Endothelial cell of hepatic sinusoid (primary cell): ENCODE measurements at regions not wholly inside any gene's neighbourhood (a gene's known extent, or its start where the extent isn't known, plus 50 kb on each side); places are given as distances from the start of the nearest gene placed in this dataset.
"Not testable (repeated sequence)": the region's sequence is repeated elsewhere in the genome, so short reads cannot be mapped to it uniquely, and the experiment has no call there.

Experiments used
- in situ Hi-C: cut with HindIII; loops from 2 replicates; pipeline ENCODE4 v1.10.0; 2017; ENCODE audit warnings: low sequenced_read_pairs

GRCh38 chr11:82082976-82083375 is 650.7 kb downstream of the FAM181B start:
- in situ Hi-C loops, result no loop called here

GRCh38 chr11:82080160-82080559 is 653.5 kb downstream of the FAM181B start:
- in situ Hi-C loops, result no loop called here

GRCh38 chr11:82076126-82076525 is 657.5 kb downstream of the FAM181B start:
- in situ Hi-C loops, result no loop called here

GRCh38 chr11:82059505-82059904 is 674.2 kb downstream of the FAM181B start:
- in situ Hi-C loops, result no loop called here

GRCh38 chr11:82056450-82056849 is 677.2 kb downstream of the FAM181B start:
- in situ Hi-C loops, result no loop called here

GRCh38 chr11:82049199-82049598 is 684.5 kb downstream of the FAM181B start:
- in situ Hi-C loops, result no loop called here

GRCh38 chr11:82047200-82047599 is 686.5 kb downstream of the FAM181B start:
- in situ Hi-C loops, result no loop called here

- in situ Hi-C loops, result no loop called here
These were observed 686.9 kb downstream of the FAM181B start for GRCh38 chr11:82046778-82047177.

- in situ Hi-C loops, result no loop called here
These were observed 687.8 kb downstream of the FAM181B start for GRCh38 chr11:82045748-82046457.

GRCh38 chr11:82043316-82043715 is 690.3 kb downstream of the FAM181B start:
- in situ Hi-C loops, result no loop called here

- in situ Hi-C loops, result no loop called here
These were observed 691.9 kb downstream of the FAM181B start for GRCh38 chr11:82041764-82042163.

- in situ Hi-C loops, result no loop called here
These were observed 695.5 kb downstream of the FAM181B start for GRCh38 chr11:82038154-82038553.

GRCh38 chr11:82034527-82034926 is 699.1 kb downstream of the FAM181B start:
- in situ Hi-C loops, result no loop called here

GRCh38 chr11:82027335-82027734 is 706.3 kb downstream of the FAM181B start:
- in situ Hi-C loops, result not testable (repeated sequence)

- in situ Hi-C loops, result no loop called here
These were observed 708.9 kb downstream of the FAM181B start for GRCh38 chr11:82024760-82025159.

GRCh38 chr11:82012276-82012675 is 721.4 kb downstream of the FAM181B start:
- in situ Hi-C loops, result no loop called here

GRCh38 chr11:82009133-82009532 is 724.5 kb downstream of the FAM181B start:
- in situ Hi-C loops, result no loop called here

- in situ Hi-C loops, result no loop called here
These were observed 726.1 kb downstream of the FAM181B start for GRCh38 chr11:82007521-82007920.

- in situ Hi-C loops, result no loop called here
These were observed 729.0 kb downstream of the FAM181B start for GRCh38 chr11:82004537-82005213.

- in situ Hi-C loops, result no loop called here
These were observed 729.8 kb downstream of the FAM181B start for GRCh38 chr11:82003671-82004515.

GRCh38 chr11:82003024-82003423 is 730.6 kb downstream of the FAM181B start:
- in situ Hi-C loops, result no loop called here

- in situ Hi-C loops, result no loop called here
These were observed 737.8 kb downstream of the FAM181B start for GRCh38 chr11:81995889-81996288.
